Neural cell (in vitro differentiated cells): ENCODE measurements at regions not wholly inside any gene's neighbourhood (a gene's known extent, or its start where the extent isn't known, plus 50 kb on each side); places are given as distances from the start of the nearest gene placed in this dataset.

ENCODE experiments used
- H2AFZ ChIP-seq: fragments of 200-600, 300-800 bp; sonication (generic), shearing (Covaris generic); 2 replicates; pipeline ENCODE4 v1.6.0; 2014; ENCODE audit warnings: low read depth, mild to moderate bottlenecking, antibody characterized with exemption, low read length, moderate library complexity
- H3F3A ChIP-seq: fragments of 200-600 bp; shearing (Covaris generic); 2 replicates; pipeline ENCODE4 v1.6.1; 2016; ENCODE audit warnings: mild to moderate bottlenecking, moderate library complexity, mixed read lengths, antibody characterized with exemption, low read length; ENCODE audit not compliant: insufficient read depth, poor library complexity, severe bottlenecking
- H3K27ac ChIP-seq: fragments of 200-600, 300-800 bp; sonication (generic), shearing (Covaris generic); 2 replicates; pipeline ENCODE4 v1.5.1; 2014; ENCODE audit warnings: mild to moderate bottlenecking, low read length, moderate library complexity
- H3K27me3 ChIP-seq: fragments of 300-800, 200-600 bp; sonication (generic), shearing (Covaris generic); 2 replicates; pipeline ENCODE4 v1.6.0; 2014; ENCODE audit warnings: mild to moderate bottlenecking, low read depth, low read length, moderate library complexity; ENCODE audit not compliant: insufficient read depth
- H3K36me3 ChIP-seq: fragments of 300-800, 200-600 bp; sonication (generic), shearing (Covaris generic); 2 replicates; pipeline ENCODE4 v1.5.1; 2014; ENCODE audit warnings: mild to moderate bottlenecking, antibody characterized with exemption, low read length, moderate library complexity; ENCODE audit not compliant: insufficient read depth
- H3K4me2 ChIP-seq: fragments of 300-800, 200-600 bp; sonication (generic), shearing (Covaris generic); 2 replicates; pipeline ENCODE4 v1.6.0; 2014; ENCODE audit warnings: mild to moderate bottlenecking, low read length
- H3K4me3 ChIP-seq: fragments of 300-800, 200-600 bp; sonication (generic), shearing (Covaris generic); 2 replicates; pipeline ENCODE4 v1.5.1; 2014; ENCODE audit warnings: mild to moderate bottlenecking, low read length, moderate library complexity
- H3K79me2 ChIP-seq: fragments of 200-600 bp; shearing (Covaris generic); replicated peaks from 2 replicates; pipeline ENCODE4 v1.6.0; 2014; ENCODE audit warnings: mild to moderate bottlenecking, low read length, moderate library complexity; ENCODE audit not compliant: insufficient read depth
- H3K9ac ChIP-seq: fragments of 300-800, 200-600 bp; sonication (generic), shearing (Covaris generic); 2 replicates; pipeline ENCODE4 v1.6.1; 2016; ENCODE audit warnings: mild to moderate bottlenecking, low read length, mixed read lengths
- H3K9me2 ChIP-seq: fragments of 200-600 bp; shearing (Covaris generic); 2 replicates; pipeline ENCODE4 v1.6.1; 2016; ENCODE audit warnings: mild to moderate bottlenecking, low read length, mixed read lengths; ENCODE audit not compliant: insufficient read depth
- H3K9me3 ChIP-seq: fragments of 200-600, 300-800 bp; sonication (generic), shearing (Covaris generic); 2 replicates; pipeline ENCODE4 v1.6.1; 2016; ENCODE audit warnings: mild to moderate bottlenecking, mixed run types, low read length, moderate library complexity, mixed read lengths
- H4K20me1 ChIP-seq: fragments of 200-600 bp; shearing (Covaris generic); 2 replicates; pipeline ENCODE4 v1.6.1; 2016; ENCODE audit warnings: mild to moderate bottlenecking, mixed run types; ENCODE audit not compliant: insufficient read depth
- CTCF ChIP-seq: fragments of 450-650 bp; IDR thresholded peaks from 2 replicates; pipeline ENCODE4 v1.5.1; 2014; ENCODE audit warnings: antibody characterized with exemption, mild to moderate bottlenecking, moderate library complexity; ENCODE audit not compliant: poor library complexity, severe bottlenecking
- EP300 ChIP-seq: fragments of 450-650 bp; conservative IDR thresholded peaks from 2 replicates; pipeline ENCODE4 v1.6.1; 2014; ENCODE audit warnings: antibody characterized with exemption, mild to moderate bottlenecking, moderate library complexity; ENCODE audit not compliant: poor library complexity, severe bottlenecking
- EZH2 ChIP-seq: fragments of 200-600, 300-800 bp; shearing (Covaris generic), sonication (generic); IDR thresholded peaks from 2 replicates; pipeline ENCODE4 v1.6.1; 2014; ENCODE audit warnings: antibody characterized with exemption, low read length, borderline replicate concordance, mild to moderate bottlenecking; ENCODE audit not compliant: insufficient read depth, poor library complexity, severe bottlenecking
- POLR2AphosphoS5 ChIP-seq: IDR thresholded peaks from 2 replicates; pipeline ENCODE4 v1.6.1; 2012
- RAD21 ChIP-seq: fragments of 450-650 bp; conservative IDR thresholded peaks from 2 replicates; pipeline ENCODE4 v1.6.1; 2014; ENCODE audit warnings: antibody characterized with exemption, mild to moderate bottlenecking, moderate library complexity
- REST ChIP-seq: IDR thresholded peaks from 2 replicates; pipeline ENCODE4 v1.6.1; 2012; ENCODE audit warnings: borderline replicate concordance
- SMC3 ChIP-seq: fragments of 450-650 bp; conservative IDR thresholded peaks from 2 replicates; pipeline ENCODE4 v1.6.1; 2014; ENCODE audit warnings: antibody characterized with exemption, mild to moderate bottlenecking, moderate library complexity; ENCODE audit not compliant: poor library complexity
- TAF1 ChIP-seq: IDR thresholded peaks from 2 replicates; pipeline ENCODE4 v1.6.1; 2012; ENCODE audit warnings: low read depth

GRCh38 chr10:83218205-83218604 lies 921.1 kb upstream of the GHITM start:
- no peak for TF ChIP-seq POLR2AphosphoS5
- no peak for TF ChIP-seq SMC3
- no peak for TF ChIP-seq TAF1
- TF ChIP-seq EP300: no peak
- TF ChIP-seq CTCF: no peak
- no peak for TF ChIP-seq EZH2
- no peak for TF ChIP-seq REST
- TF ChIP-seq RAD21: no peak
- Histone ChIP-seq H3K9ac (no peak overlapping the region), H3K9me2 (no peaks in the 10 kb centered on the region), H3K9me3 (no peaks in the 10 kb centered on the region), H3K36me3 (no peaks in the 10 kb centered on the region), H4K20me1 (no peaks in the 10 kb centered on the region), H3K79me2 (no peaks in the 10 kb centered on the region), H2AFZ (no peak overlapping the region), H3K27me3 (no peaks in the 10 kb centered on the region), H3F3A (no peaks in the 10 kb centered on the region), H3K4me3 (no peak overlapping the region), H3K27ac (no peak overlapping the region), H3K4me2 (no peak overlapping the region)

- no peaks in the 10 kb centered on the region for H3K27me3 ChIP-seq
- H4K20me1 ChIP-seq: no peaks in the 10 kb centered on the region
- H3K9me2 ChIP-seq: no peaks in the 10 kb centered on the region
- no peaks in the 10 kb centered on the region for H3K79me2 ChIP-seq
- TF ChIP-seq RAD21 (no peak), EZH2 (no peak), CTCF (no peak)
- no peak overlapping the region for H3K9ac ChIP-seq
- H3K36me3 ChIP-seq: no peaks in the 10 kb centered on the region
- no peaks in the 10 kb centered on the region for H3F3A ChIP-seq
- no peak overlapping the region for H3K4me2 ChIP-seq
- no peaks in the 10 kb centered on the region for H3K9me3 ChIP-seq
- no peak overlapping the region for H3K4me3 ChIP-seq
- no peak overlapping the region for H3K27ac ChIP-seq
- H2AFZ ChIP-seq: no peak overlapping the region
Observed at GRCh38 chr10:83222300-83222699, 917.0 kb upstream of the GHITM start.
